Right lobe of liver (tissue), 4 donors: ENCODE measurements at regions not wholly inside any gene's neighbourhood (a gene's known extent, or its start where the extent isn't known, plus 50 kb on each side); places are given as distances from the start of the nearest gene placed in this dataset.

ENCODE experiments used
- POLR2A ChIP-seq: fragments of 450-650 bp; IDR thresholded peaks from one replicate; pipeline ENCODE4 v1.6.1; 2017; ENCODE audit warnings: antibody characterized with exemption, mild to moderate bottlenecking
- TF ChIP-seq, protein P1 (sequence below), 4 donors: fragments of 200-600 bp in 3 of 4; fragments of 450-650 bp in 1 of 4; IDR thresholded peaks; one replicate each; pipeline versions ENCODE4 v1.5.1 to v1.8.0; 2016 to 2022; ENCODE audit warnings: antibody characterized with exemption in 4 of 4, mild to moderate bottlenecking in 2 of 4
- donor health status: DM: no; HTN: no; CAD: no.
- donor health status: DM: no; HTN: no; CAD: no.
- donor health status: DM: no; HTN: yes; CAD: no.

DNA sequence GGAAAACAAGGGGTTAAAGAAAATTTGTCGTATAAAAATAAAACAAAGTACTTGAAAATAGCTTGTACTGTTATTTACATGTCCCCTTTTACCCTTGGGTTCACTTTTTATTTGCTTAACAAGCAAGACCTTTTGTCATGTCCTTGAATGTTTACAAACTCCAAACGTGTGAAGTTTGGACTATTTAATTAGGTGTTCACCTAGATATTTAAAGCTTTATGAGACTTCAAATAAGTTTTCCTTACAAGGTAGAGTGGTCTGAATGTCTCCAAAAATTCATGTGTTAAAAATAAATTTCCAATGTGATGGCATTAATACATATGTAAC is 242.0 kb upstream of the TTC14 start:
- TF ChIP-seq, protein P1, sequence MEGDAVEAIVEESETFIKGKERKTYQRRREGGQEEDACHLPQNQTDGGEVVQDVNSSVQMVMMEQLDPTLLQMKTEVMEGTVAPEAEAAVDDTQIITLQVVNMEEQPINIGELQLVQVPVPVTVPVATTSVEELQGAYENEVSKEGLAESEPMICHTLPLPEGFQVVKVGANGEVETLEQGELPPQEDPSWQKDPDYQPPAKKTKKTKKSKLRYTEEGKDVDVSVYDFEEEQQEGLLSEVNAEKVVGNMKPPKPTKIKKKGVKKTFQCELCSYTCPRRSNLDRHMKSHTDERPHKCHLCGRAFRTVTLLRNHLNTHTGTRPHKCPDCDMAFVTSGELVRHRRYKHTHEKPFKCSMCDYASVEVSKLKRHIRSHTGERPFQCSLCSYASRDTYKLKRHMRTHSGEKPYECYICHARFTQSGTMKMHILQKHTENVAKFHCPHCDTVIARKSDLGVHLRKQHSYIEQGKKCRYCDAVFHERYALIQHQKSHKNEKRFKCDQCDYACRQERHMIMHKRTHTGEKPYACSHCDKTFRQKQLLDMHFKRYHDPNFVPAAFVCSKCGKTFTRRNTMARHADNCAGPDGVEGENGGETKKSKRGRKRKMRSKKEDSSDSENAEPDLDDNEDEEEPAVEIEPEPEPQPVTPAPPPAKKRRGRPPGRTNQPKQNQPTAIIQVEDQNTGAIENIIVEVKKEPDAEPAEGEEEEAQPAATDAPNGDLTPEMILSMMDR (IDR thresholded peaks at IDR 0.05), result no peak
- no peak for TF ChIP-seq POLR2A
